HEK293 (cell line): ENCODE measurements at regions not wholly inside any gene's neighbourhood (a gene's known extent, or its start where the extent isn't known, plus 50 kb on each side); places are given as distances from the start of the nearest gene placed in this dataset.

ENCODE experiments used
- CTCF ChIA-PET: fragments of 350-600 bp; formaldehyde crosslinking; extraction: SDS; loops from one replicate; lab custom pipeline; 2021; ENCODE audit warnings: antibody characterized with exemption; lab: Yijun Ruan, JAX
- POLR2A ChIA-PET: fragments of 300-600 bp; formaldehyde crosslinking; extraction: SDS; loops from one replicate; lab custom pipeline; 2020; ENCODE audit warnings: antibody characterized with exemption, inconsistent platforms; lab: Yijun Ruan, JAX
- H3K27ac ChIP-seq: fragments of 200-500 bp; sonication (Bioruptor generic); 2 replicates; pipeline ENCODE4 v1.5.1; 2014; ENCODE audit warnings: low read depth, low read length, control low read depth, inconsistent platforms; ENCODE audit errors: extremely low read depth
- H3K36me3 ChIP-seq, 2 experiments: fragments of 200-500 bp in 1 of 2; sonication (Bioruptor generic) in 1 of 2; 1 replicate in 1 of 2; 2 replicates in 1 of 2; pipeline ENCODE4 v1.5.1; 2014 to 2017; ENCODE audit warnings: inconsistent platforms in 2 of 2, low read length in 2 of 2; ENCODE audit not compliant: control insufficient read depth in 2 of 2, insufficient read depth in 1 of 2
- H3K4me1 ChIP-seq: fragments of 200-500 bp; sonication (Bioruptor generic); 2 replicates; pipeline ENCODE4 v1.5.1; 2014; ENCODE audit warnings: mild to moderate bottlenecking, low read length, inconsistent platforms; ENCODE audit not compliant: control insufficient read depth, insufficient read depth
- H3K4me3 ChIP-seq: 2 replicates; pipeline ENCODE4 v1.5.1; 2011; ENCODE audit warnings: low read depth, mild to moderate bottlenecking, control low read depth, low read length, moderate library complexity
- H3K9me3 ChIP-seq: fragments of 200-500 bp; sonication (Bioruptor generic); 2 replicates; pipeline ENCODE4 v1.5.1; 2014; ENCODE audit warnings: low read depth, low read length, inconsistent platforms; ENCODE audit not compliant: control insufficient read depth, insufficient read depth
- HOXD13 ChIP-seq: sonication (generic); formaldehyde crosslinking; IDR thresholded peaks from 2 replicates; pipeline ENCODE4 v1.8.0; 2022; ENCODE audit warnings: missing genetic modification reagents, borderline replicate concordance
- RBAK ChIP-seq: fragments of 450-650 bp; formaldehyde crosslinking; IDR thresholded peaks from 2 replicates; pipeline ENCODE4 v1.5.1; 2016; ENCODE audit warnings: missing biosample characterization, missing genetic modification characterization
- ZFP41 ChIP-seq: fragments of 450-650 bp; formaldehyde crosslinking; IDR thresholded peaks from 2 replicates; pipeline ENCODE4 v1.5.1; 2016; ENCODE audit warnings: missing biosample characterization, missing genetic modification characterization, borderline replicate concordance
- ZNF146 ChIP-seq: fragments of 450-650 bp; formaldehyde crosslinking; IDR thresholded peaks from 2 replicates; pipeline ENCODE4 v1.5.1; 2016; ENCODE audit warnings: missing biosample characterization, missing genetic modification characterization
- ZNF341 ChIP-seq: fragments of 450-650 bp; formaldehyde crosslinking; IDR thresholded peaks from 2 replicates; pipeline ENCODE4; 2016; ENCODE audit warnings: low read depth, missing biosample characterization, missing genetic modification characterization
- ZNF366 ChIP-seq: fragments of 450-650 bp; formaldehyde crosslinking; conservative IDR thresholded peaks from 2 replicates; pipeline ENCODE4 v1.5.1; 2016; ENCODE audit warnings: missing biosample characterization, missing genetic modification characterization
- ZNF404 ChIP-seq: fragments of 450-650 bp; formaldehyde crosslinking; IDR thresholded peaks from 2 replicates; pipeline ENCODE4 v1.5.1; 2017; ENCODE audit warnings: missing biosample characterization, missing genetic modification characterization
- ZNF529 ChIP-seq: fragments of 450-650 bp; formaldehyde crosslinking; IDR thresholded peaks from 2 replicates; pipeline ENCODE4 v1.5.1; 2017; ENCODE audit warnings: missing genetic modification characterization, missing biosample characterization; ENCODE audit not compliant: insufficient replicate concordance
- ZNF549 ChIP-seq: fragments of 450-650 bp; IDR thresholded peaks from 2 replicates; pipeline ENCODE4 v1.5.1; 2018; ENCODE audit warnings: missing biosample characterization, missing genetic modification characterization, mild to moderate bottlenecking, inconsistent platforms, moderate library complexity
- ZNF600 ChIP-seq: fragments of 450-650 bp; formaldehyde crosslinking; IDR thresholded peaks from 2 replicates; pipeline ENCODE4 v1.5.1; 2016; ENCODE audit warnings: missing biosample characterization, missing genetic modification characterization
- TF ChIP-seq, protein P1 (sequence below): fragments of 450-650 bp; formaldehyde crosslinking; IDR thresholded peaks from 2 replicates; pipeline ENCODE4 v1.5.1; 2017; ENCODE audit warnings: missing biosample characterization, missing genetic modification characterization
- TF ChIP-seq, protein P2 (sequence below): fragments of 450-650 bp; formaldehyde crosslinking; IDR thresholded peaks from 2 replicates; pipeline ENCODE4 v1.5.1; 2016; ENCODE audit warnings: missing biosample characterization, missing genetic modification characterization
- TF ChIP-seq, protein P3 (sequence below): fragments of 450-650 bp; formaldehyde crosslinking; IDR thresholded peaks from 2 replicates; pipeline ENCODE4 v1.5.1; 2016; ENCODE audit warnings: missing biosample characterization, missing genetic modification characterization, borderline replicate concordance

DNA sequence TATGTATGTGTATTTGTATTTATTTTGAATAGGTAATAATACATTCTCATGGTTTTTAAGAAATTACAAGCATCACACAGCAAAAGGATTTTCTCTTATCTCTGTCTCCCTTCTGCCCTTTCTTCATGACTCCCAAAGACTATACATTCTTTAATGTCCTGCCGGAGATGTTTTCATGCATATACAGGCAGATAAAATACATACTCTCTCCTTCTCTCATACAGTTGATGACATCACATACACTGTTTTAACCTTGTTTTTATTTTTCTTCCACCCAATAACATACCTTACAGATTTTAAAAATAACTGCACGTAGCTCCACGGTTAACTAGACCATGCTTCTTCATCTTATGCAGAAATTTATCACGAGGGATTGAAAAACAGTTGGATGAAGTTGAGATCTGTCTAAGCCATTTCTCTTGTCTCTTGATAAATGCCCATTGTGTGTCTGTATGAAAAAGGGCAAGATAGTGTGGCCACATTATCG lies 249.8 kb downstream of the EDEM1 start:
- Histone ChIP-seq H3K27ac (no peak overlapping the region), H3K36me3 (no peaks in the 10 kb centered on the region), H3K9me3 (no peaks in the 10 kb centered on the region), H3K4me1 (no peaks in the 10 kb centered on the region), H3K4me3 (no peak overlapping the region)
- ChIA-PET CTCF (interaction anchor here (1.0 kb wide), 1 partner anchor 11 kb away, joined by 10 read pairs; no protein-coding TSS in a partner anchor), POLR2A (no interaction called here)
- TF ChIP-seq ZNF341 (tag by site-specific recombination) = no peak
- no peak for TF ChIP-seq ZFP41 (tag by site-specific recombination)
- TF ChIP-seq ZNF404 (tag by site-specific recombination) = no peak
- no peak for TF ChIP-seq ZNF366
- TF ChIP-seq ZNF146 (tag by site-specific recombination) = no peak
- TF ChIP-seq ZNF600 (tag by site-specific recombination) = no peak
- TF ChIP-seq HOXD13 (CRISPR knock-in tag) = no peak
- no peak for TF ChIP-seq ZNF529
- TF ChIP-seq, protein P1, sequence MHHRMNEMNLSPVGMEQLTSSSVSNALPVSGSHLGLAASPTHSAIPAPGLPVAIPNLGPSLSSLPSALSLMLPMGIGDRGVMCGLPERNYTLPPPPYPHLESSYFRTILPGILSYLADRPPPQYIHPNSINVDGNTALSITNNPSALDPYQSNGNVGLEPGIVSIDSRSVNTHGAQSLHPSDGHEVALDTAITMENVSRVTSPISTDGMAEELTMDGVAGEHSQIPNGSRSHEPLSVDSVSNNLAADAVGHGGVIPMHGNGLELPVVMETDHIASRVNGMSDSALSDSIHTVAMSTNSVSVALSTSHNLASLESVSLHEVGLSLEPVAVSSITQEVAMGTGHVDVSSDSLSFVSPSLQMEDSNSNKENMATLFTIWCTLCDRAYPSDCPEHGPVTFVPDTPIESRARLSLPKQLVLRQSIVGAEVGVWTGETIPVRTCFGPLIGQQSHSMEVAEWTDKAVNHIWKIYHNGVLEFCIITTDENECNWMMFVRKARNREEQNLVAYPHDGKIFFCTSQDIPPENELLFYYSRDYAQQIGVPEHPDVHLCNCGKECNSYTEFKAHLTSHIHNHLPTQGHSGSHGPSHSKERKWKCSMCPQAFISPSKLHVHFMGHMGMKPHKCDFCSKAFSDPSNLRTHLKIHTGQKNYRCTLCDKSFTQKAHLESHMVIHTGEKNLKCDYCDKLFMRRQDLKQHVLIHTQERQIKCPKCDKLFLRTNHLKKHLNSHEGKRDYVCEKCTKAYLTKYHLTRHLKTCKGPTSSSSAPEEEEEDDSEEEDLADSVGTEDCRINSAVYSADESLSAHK (tag by site-specific recombination) = no peak

DNA sequence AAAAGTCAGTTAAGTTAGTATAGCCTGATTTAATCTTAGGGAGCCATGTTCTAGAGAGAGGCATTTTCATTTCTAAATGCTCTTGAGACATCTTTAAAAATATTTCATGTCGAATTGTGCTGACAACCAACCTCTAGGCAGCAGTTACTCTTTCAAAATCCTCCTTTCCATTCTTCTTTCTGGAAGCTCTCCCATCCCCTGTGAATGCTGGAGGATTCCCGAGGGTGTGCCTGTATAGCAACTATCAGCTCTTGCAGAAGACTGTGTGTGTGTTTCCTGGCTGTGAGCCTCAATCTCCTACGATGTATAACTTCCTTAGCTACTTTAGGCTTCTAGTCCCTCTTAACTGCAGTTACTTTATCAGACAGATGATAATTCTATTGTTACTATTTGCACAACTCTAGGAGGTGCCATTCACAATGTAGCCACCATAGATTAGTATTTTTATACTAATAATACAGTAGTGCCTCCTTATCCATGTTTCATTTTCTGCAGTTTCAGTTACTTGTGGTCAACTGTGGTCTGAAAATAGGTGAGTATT lies 250.3 kb downstream of the EDEM1 start:
- H3K36me3 ChIP-seq = no peaks in the 10 kb centered on the region
- CTCF ChIA-PET = interaction anchor here (1.0 kb wide), 1 partner anchor 11 kb away, joined by 10 read pairs; no protein-coding TSS in a partner anchor
- no peak for TF ChIP-seq RBAK (tag by site-specific recombination)
- TF ChIP-seq ZNF549 = no peak
- TF ChIP-seq, protein P2, sequence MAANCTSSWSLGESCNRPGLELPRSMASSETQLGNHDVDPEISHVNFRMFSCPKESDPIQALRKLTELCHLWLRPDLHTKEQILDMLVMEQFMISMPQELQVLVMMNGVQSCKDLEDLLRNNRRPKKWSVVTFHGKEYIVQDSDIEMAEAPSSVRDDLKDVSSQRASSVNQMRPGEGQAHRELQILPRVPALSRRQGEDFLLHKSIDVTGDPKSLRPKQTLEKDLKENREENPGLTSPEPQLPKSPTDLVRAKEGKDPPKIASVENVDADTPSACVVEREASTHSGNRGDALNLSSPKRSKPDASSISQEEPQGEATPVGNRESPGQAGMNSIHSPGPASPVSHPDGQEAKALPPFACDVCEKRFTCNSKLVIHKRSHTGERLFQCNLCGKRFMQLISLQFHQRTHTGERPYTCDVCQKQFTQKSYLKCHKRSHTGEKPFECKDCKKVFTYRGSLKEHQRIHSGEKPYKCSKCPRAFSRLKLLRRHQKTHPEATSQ (tag by site-specific recombination) = no peak
- TF ChIP-seq, protein P3, sequence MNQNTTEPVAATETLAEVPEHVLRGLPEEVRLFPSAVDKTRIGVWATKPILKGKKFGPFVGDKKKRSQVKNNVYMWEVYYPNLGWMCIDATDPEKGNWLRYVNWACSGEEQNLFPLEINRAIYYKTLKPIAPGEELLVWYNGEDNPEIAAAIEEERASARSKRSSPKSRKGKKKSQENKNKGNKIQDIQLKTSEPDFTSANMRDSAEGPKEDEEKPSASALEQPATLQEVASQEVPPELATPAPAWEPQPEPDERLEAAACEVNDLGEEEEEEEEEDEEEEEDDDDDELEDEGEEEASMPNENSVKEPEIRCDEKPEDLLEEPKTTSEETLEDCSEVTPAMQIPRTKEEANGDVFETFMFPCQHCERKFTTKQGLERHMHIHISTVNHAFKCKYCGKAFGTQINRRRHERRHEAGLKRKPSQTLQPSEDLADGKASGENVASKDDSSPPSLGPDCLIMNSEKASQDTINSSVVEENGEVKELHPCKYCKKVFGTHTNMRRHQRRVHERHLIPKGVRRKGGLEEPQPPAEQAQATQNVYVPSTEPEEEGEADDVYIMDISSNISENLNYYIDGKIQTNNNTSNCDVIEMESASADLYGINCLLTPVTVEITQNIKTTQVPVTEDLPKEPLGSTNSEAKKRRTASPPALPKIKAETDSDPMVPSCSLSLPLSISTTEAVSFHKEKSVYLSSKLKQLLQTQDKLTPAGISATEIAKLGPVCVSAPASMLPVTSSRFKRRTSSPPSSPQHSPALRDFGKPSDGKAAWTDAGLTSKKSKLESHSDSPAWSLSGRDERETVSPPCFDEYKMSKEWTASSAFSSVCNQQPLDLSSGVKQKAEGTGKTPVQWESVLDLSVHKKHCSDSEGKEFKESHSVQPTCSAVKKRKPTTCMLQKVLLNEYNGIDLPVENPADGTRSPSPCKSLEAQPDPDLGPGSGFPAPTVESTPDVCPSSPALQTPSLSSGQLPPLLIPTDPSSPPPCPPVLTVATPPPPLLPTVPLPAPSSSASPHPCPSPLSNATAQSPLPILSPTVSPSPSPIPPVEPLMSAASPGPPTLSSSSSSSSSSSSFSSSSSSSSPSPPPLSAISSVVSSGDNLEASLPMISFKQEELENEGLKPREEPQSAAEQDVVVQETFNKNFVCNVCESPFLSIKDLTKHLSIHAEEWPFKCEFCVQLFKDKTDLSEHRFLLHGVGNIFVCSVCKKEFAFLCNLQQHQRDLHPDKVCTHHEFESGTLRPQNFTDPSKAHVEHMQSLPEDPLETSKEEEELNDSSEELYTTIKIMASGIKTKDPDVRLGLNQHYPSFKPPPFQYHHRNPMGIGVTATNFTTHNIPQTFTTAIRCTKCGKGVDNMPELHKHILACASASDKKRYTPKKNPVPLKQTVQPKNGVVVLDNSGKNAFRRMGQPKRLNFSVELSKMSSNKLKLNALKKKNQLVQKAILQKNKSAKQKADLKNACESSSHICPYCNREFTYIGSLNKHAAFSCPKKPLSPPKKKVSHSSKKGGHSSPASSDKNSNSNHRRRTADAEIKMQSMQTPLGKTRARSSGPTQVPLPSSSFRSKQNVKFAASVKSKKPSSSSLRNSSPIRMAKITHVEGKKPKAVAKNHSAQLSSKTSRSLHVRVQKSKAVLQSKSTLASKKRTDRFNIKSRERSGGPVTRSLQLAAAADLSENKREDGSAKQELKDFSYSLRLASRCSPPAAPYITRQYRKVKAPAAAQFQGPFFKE (tag by site-specific recombination) = no peak
- no peak overlapping the region for H3K27ac ChIP-seq
- H3K4me1 ChIP-seq = no peaks in the 10 kb centered on the region
- POLR2A ChIA-PET = no interaction called here
- no peak overlapping the region for H3K4me3 ChIP-seq
- H3K9me3 ChIP-seq = no peaks in the 10 kb centered on the region
